ENCODE measurements at regions not wholly inside any gene's neighbourhood (a gene's known extent, or its start where the extent isn't known, plus 50 kb on each side); places are given as distances from the start of the nearest gene placed in this dataset.

DNA sequence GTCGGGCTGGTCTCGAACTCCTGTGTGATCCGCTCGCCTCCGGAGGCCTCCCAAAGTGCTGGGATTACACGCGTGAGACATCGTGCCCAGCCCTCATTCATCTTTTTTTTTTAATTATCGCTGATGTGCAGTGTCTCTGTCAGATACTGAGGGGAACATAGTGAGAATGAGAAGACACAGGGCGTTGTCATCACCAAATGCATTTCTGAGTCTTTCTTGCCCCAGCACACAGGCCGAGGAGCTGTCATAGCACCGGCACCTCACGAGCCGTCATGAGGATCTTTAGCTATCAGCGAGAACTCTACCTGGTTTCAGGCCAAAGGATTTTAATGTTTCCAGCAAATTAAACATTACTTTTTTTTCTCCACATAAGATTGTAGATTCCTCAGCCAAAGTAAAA lies 548.0 kb upstream of the SOX11 start:
- POLR2A ChIA-PET, result no interaction called here
- H3K9me2 ChIP-seq (ENCODE audit: insufficient read depth), result no peaks in the 10 kb centered on the region
- TF ChIP-seq MAX (IDR thresholded peaks at IDR 0.05), result no peak
- TF ChIP-seq, protein P1, sequence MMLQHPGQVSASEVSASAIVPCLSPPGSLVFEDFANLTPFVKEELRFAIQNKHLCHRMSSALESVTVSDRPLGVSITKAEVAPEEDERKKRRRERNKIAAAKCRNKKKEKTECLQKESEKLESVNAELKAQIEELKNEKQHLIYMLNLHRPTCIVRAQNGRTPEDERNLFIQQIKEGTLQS (IDR thresholded peaks at IDR 0.05), result no peak
- TF ChIP-seq RAD21 (IDR thresholded peaks at IDR 0.05; ENCODE audit: low read depth), result no peak
- TF ChIP-seq ZFX (IDR thresholded peaks at IDR 0.05), result no peak
- no peak for TF ChIP-seq SRF (IDR thresholded peaks at IDR 0.05; ENCODE audit: low read depth)
- TF ChIP-seq ZNF274 (IDR thresholded peaks at IDR 0.05; ENCODE audit: low read depth, low read length), result no peak
- no peak for TF ChIP-seq YY1 (IDR thresholded peaks at IDR 0.05; ENCODE audit: extremely low read depth, insufficient replicate concordance, low read depth, low read length)
- TF ChIP-seq EZH2phosphoT487 (IDR thresholded peaks at IDR 0.05; ENCODE audit: borderline replicate concordance), result no peak
- no peak for TF ChIP-seq CBX3 (IDR thresholded peaks at IDR 0.05; ENCODE audit: low read depth)
- TF ChIP-seq POLR2AphosphoS5 (IDR thresholded peaks at IDR 0.05; ENCODE audit: low read depth, low read length), result no peak
- TF ChIP-seq, protein P2, sequence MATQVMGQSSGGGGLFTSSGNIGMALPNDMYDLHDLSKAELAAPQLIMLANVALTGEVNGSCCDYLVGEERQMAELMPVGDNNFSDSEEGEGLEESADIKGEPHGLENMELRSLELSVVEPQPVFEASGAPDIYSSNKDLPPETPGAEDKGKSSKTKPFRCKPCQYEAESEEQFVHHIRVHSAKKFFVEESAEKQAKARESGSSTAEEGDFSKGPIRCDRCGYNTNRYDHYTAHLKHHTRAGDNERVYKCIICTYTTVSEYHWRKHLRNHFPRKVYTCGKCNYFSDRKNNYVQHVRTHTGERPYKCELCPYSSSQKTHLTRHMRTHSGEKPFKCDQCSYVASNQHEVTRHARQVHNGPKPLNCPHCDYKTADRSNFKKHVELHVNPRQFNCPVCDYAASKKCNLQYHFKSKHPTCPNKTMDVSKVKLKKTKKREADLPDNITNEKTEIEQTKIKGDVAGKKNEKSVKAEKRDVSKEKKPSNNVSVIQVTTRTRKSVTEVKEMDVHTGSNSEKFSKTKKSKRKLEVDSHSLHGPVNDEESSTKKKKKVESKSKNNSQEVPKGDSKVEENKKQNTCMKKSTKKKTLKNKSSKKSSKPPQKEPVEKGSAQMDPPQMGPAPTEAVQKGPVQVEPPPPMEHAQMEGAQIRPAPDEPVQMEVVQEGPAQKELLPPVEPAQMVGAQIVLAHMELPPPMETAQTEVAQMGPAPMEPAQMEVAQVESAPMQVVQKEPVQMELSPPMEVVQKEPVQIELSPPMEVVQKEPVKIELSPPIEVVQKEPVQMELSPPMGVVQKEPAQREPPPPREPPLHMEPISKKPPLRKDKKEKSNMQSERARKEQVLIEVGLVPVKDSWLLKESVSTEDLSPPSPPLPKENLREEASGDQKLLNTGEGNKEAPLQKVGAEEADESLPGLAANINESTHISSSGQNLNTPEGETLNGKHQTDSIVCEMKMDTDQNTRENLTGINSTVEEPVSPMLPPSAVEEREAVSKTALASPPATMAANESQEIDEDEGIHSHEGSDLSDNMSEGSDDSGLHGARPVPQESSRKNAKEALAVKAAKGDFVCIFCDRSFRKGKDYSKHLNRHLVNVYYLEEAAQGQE (IDR thresholded peaks at IDR 0.05; ENCODE audit: low read depth), result no peak
- TF ChIP-seq SIN3A (IDR thresholded peaks at IDR 0.05; ENCODE audit: low read depth), result no peak
- TF ChIP-seq CTCF (IDR thresholded peaks at IDR 0.05 in 2 of 3, conservative IDR thresholded peaks at IDR 0.05 in 1 of 3; ENCODE audit: borderline replicate concordance in 1 of 3, insufficient read depth in 1 of 3, low read depth in 2 of 3, low read length in 2 of 3), result no peak
- CTCF ChIA-PET, result no interaction called here
- RAD21 ChIA-PET (ENCODE audit: low non-redundant PET in 1 of 2, low total read pairs in 2 of 2, uncharacterized antibody in 2 of 2, unreplicated experiment in 2 of 2), result no interaction called here
- intact Hi-C loops (cut with micrococcal nuclease), result no loop called here
- no peak overlapping the region for H3K4me3 ChIP-seq (replicated peaks in 1 of 2; ENCODE audit: low read depth in 1 of 2, low read length in 2 of 2)
- BruUV-seq (replicated peaks), result no TSS peak
- no peaks in the 10 kb centered on the region for H3K36me3 ChIP-seq (ENCODE audit: control insufficient read depth in 1 of 2, insufficient read depth in 2 of 2, low read length in 2 of 2)
- ATAC-seq (no peak), DNase-seq (ENCODE audit: low read depth, low spot score) (no peak)
- no peak overlapping the region for H3K27ac ChIP-seq (ENCODE audit: low read depth, low read length)
- no peaks in the 10 kb centered on the region for H4K20me1 ChIP-seq (ENCODE audit: insufficient read depth)
- H3K9ac ChIP-seq (ENCODE audit: low read length), result no peak overlapping the region
- no peak overlapping the region for H3K4me2 ChIP-seq (ENCODE audit: low read length)
- peaks cover 0 to 15% of the 10 kb centered on the region in 2 experiments; a peak in 2 of 4 replicates for H3K9me3 ChIP-seq (ENCODE audit: control insufficient read depth in 1 of 2, insufficient read depth in 1 of 2, low read depth in 1 of 2, low read length in 2 of 2)
- H3K79me2 ChIP-seq (ENCODE audit: insufficient read depth, low read length), result no peaks in the 10 kb centered on the region
- H3K4me1 ChIP-seq (ENCODE audit: control insufficient read depth in 1 of 2, insufficient read depth in 2 of 2, low read length in 2 of 2), result no peaks in the 10 kb centered on the region
- no peaks in the 10 kb centered on the region for H3K27me3 ChIP-seq (ENCODE audit: insufficient read depth, low read length)
- H2AFZ ChIP-seq (ENCODE audit: low read depth, low read length, poor library complexity, severe bottlenecking), result no peak overlapping the region
